ENCODE measurements at regions not wholly inside any gene's neighbourhood (a gene's known extent, or its start where the extent isn't known, plus 50 kb on each side); places are given as distances from the start of the nearest gene placed in this dataset.

DNA sequence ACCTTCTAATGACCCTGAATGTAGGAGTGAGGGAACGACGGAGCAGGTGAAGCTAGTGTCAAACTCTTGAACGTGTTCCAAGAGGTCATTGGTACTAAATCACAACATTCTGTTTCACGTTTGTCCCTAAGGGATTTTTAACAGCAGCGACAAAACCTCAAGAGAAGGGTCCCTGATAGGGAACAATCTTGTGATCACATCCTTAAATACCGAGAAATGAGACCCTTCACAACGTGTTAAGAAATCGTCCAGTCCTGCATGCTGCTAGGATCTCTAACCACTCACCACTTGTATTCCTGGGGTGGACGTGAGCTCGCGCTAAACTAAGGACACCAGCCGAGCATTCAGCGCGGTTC, 134.1 kb upstream of the KRAS start:
- no peak for TF ChIP-seq ELF4 (IDR thresholded peaks at IDR 0.05)
- no peak for TF ChIP-seq ARNT (IDR thresholded peaks at IDR 0.05)
- TF ChIP-seq ZNF384 (IDR thresholded peaks at IDR 0.05), result no peak
- no peak for TF ChIP-seq BHLHE40 (IDR thresholded peaks at IDR 0.05; ENCODE audit: borderline replicate concordance)
- no peak for TF ChIP-seq TARDBP (IDR thresholded peaks at IDR 0.05)
- no peak for TF ChIP-seq FOXM1 (IDR thresholded peaks at IDR 0.05; ENCODE audit: borderline replicate concordance)
- TF ChIP-seq LEF1 (IDR thresholded peaks at IDR 0.05; ENCODE audit: borderline replicate concordance), result no peak
- TF ChIP-seq NFRKB (IDR thresholded peaks at IDR 0.05), result no peak
- CTCF ChIA-PET, result interaction anchor here (0.6 to 1.5 kb wide), 2 partner anchors 120 to 144 kb away, joined by 3 to 4 read pairs; no protein-coding TSS in a partner anchor
- DNase-seq (ENCODE audit: extremely low spot score), result no peak
- POLR2A ChIA-PET, result interaction anchor here (0.6 to 1.5 kb wide), 6 partner anchors 15 to 229 kb away, joined by 3 to 9 read pairs (median 4); no protein-coding TSS in a partner anchor

DNA sequence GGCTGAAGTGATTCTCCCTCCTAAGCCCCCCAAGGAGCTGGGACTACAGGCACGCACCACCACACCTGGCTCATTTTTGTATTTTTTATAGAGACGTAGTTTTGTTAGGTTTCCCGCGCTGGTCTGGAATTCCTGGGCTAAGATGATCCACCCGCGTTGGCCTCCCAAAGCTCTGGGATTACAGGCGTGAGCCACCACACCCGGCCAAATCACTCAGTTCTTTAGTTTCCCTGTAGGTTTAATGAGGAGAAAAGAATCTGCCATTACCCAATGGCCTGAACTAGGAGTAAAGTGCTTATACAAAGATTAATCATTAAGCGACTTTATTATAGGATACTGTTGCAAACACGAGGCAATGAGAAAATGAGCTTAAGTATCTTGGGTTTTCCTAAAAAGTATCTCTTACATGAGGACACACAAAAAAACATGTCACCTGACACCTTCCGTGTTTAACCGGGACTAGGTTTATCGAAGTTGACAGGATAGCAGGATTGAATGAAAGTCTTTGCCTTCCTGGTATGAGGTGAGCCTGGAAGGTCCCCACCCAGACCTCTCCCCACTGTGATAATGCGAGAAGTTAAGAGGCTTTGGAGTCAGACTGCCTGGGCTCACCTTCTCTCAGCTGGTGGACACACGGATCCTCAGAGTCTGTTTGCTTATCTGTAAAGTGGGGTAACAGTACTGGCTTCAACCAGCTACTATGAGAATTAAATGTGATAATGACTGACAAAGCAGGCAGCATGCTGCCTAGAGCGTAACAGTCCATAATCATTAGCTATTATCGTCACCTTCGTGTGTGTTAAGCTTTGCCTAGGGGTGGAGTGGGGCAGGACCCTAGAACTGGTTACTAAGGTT, 133.5 kb upstream of the KRAS start:
- CTCF ChIA-PET, result interaction anchor here (0.6 to 1.5 kb wide), 3 partner anchors 120 to 143 kb away, joined by 3 to 5 read pairs (median 4); no protein-coding TSS in a partner anchor
- POLR2A ChIA-PET, result interaction anchor here (0.9 to 1.5 kb wide), 4 partner anchors 18 to 229 kb away, joined by 3 to 9 read pairs (median 4); no protein-coding TSS in a partner anchor
- no peak for DNase-seq (ENCODE audit: extremely low spot score)

DNA sequence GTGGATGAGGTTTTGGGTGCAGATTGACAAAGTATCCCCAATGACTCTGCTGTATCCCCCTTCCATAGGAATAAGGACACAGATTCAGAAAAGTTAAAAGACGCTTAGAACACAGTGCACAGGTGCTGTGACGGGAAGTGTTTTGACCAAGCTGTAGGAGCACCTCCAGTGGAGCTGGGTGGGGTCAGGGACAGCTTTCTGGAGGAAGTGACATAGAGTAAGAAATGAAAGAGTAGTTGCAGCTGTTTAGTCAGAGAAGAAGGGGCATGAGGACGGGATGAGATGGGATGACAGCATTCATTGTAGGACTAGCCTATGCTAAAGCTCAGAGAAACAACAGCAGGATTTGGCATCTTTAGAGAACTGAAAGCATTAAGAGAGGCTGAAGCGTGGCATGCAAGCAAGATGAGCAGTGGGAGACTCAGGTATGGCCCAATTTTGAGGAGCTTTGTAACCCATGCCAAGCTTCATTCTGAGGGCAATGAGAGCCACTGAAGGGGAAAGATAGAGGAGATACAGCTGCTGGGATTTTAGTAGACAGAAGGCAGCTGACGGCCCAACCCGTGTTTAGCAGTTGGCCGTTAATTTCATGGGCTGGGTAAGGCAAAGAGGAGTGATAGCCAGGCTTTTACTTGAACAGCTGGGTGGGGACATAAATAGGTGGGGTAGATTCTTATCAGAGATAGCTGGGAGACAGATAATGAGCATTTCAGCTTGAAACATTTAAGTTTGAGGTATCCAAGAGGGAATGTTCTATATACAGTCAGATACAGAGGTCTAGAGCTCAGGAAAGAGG, 131.8 kb upstream of the KRAS start:
- TF ChIP-seq SP1 (IDR thresholded peaks at IDR 0.05) (no peak), FOXK2 (IDR thresholded peaks at IDR 0.05) (no peak), FOXA1 (IDR thresholded peaks at IDR 0.05) (no peak), TARDBP (IDR thresholded peaks at IDR 0.05) (no peak), CTBP1 (IDR thresholded peaks at IDR 0.05; ENCODE audit: borderline replicate concordance) (no peak), L3MBTL2 (conservative IDR thresholded peaks at IDR 0.05) (no peak), SUZ12 (IDR thresholded peaks at IDR 0.05) (no peak), NFRKB (IDR thresholded peaks at IDR 0.05) (no peak), ELF4 (IDR thresholded peaks at IDR 0.05) (no peak), BHLHE40 (IDR thresholded peaks at IDR 0.05; ENCODE audit: borderline replicate concordance) (no peak), ARNT (IDR thresholded peaks at IDR 0.05) (no peak), FOXM1 (IDR thresholded peaks at IDR 0.05; ENCODE audit: borderline replicate concordance) (no peak), ZNF384 (IDR thresholded peaks at IDR 0.05) (no peak), LEF1 (IDR thresholded peaks at IDR 0.05; ENCODE audit: borderline replicate concordance) (no peak)
- TF ChIP-seq, protein P1, sequence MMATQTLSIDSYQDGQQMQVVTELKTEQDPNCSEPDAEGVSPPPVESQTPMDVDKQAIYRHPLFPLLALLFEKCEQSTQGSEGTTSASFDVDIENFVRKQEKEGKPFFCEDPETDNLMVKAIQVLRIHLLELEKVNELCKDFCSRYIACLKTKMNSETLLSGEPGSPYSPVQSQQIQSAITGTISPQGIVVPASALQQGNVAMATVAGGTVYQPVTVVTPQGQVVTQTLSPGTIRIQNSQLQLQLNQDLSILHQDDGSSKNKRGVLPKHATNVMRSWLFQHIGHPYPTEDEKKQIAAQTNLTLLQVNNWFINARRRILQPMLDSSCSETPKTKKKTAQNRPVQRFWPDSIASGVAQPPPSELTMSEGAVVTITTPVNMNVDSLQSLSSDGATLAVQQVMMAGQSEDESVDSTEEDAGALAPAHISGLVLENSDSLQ (IDR thresholded peaks at IDR 0.05), result no peak
- ChIA-PET POLR2A (interaction anchor here (1.0 to 1.3 kb wide), 3 partner anchors 16 to 132 kb away, joined by 3 to 5 read pairs (median 3); partner anchors contain the start of gene KRAS), CTCF (interaction anchor here (1.5 kb wide), 1 partner anchor 141 kb away, joined by 5 read pairs; no protein-coding TSS in a partner anchor)
- no peak for DNase-seq (ENCODE audit: extremely low spot score)

More for the DNA sequence above, 133.5 kb upstream of the KRAS start:
- TF ChIP-seq FOXM1 (IDR thresholded peaks at IDR 0.05; ENCODE audit: borderline replicate concordance) (no peak), L3MBTL2 (conservative IDR thresholded peaks at IDR 0.05) (0 out of 2 replicates have a peak, but pooled peaks have one; percentile 6), ELF4 (IDR thresholded peaks at IDR 0.05) (no peak), SUZ12 (IDR thresholded peaks at IDR 0.05) (no peak), BHLHE40 (IDR thresholded peaks at IDR 0.05; ENCODE audit: borderline replicate concordance) (no peak)

DNA sequence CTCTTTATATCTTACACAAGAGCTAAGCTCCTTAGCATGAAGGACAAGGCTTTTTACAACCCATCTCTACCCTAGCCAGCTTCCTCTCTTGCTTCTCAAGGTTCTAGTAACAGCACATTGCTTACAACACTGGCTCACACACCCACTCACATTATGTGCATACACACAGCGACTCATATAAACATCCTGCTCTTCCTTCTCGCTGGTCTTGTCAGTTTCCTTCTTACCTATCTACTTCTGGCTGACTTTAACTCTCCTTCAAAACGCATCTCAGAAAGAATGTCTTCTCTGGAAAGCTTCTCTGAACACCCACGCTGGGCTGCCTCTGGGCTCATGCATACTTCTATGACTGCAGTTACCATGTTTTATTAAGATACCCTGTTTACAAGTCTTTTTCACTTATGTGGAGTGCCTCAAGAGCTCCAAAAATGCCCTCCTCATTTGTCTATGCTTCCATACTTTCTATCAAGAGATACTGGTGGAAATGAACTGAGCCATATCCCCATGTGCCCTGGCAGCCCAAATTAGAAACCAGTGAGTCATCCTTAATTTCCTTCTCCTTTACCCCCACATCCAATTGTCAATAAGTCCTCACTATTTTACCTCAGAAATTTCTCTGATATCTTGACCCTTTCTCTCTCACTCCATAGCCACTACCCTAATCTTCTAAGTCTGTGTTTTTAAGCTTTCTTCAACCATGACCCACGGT, 126.9 kb upstream of the KRAS start:
- no peak for TF ChIP-seq CTBP1 (IDR thresholded peaks at IDR 0.05; ENCODE audit: borderline replicate concordance)
- no peak for TF ChIP-seq FOXA1 (IDR thresholded peaks at IDR 0.05)
- TF ChIP-seq, protein P1 (IDR thresholded peaks at IDR 0.05), result no peak
- TF ChIP-seq ARNT (IDR thresholded peaks at IDR 0.05), result no peak
- no peak for TF ChIP-seq ELF4 (IDR thresholded peaks at IDR 0.05)
- TF ChIP-seq NFRKB (IDR thresholded peaks at IDR 0.05), result no peak
- TF ChIP-seq BHLHE40 (IDR thresholded peaks at IDR 0.05; ENCODE audit: borderline replicate concordance), result no peak
- TF ChIP-seq FOXM1 (IDR thresholded peaks at IDR 0.05; ENCODE audit: borderline replicate concordance), result no peak
- no peak for TF ChIP-seq SUZ12 (IDR thresholded peaks at IDR 0.05)
- DNase-seq (ENCODE audit: extremely low spot score), result no peak
- CTCF ChIA-PET, result no interaction called here
- POLR2A ChIA-PET, result no interaction called here

DNA sequence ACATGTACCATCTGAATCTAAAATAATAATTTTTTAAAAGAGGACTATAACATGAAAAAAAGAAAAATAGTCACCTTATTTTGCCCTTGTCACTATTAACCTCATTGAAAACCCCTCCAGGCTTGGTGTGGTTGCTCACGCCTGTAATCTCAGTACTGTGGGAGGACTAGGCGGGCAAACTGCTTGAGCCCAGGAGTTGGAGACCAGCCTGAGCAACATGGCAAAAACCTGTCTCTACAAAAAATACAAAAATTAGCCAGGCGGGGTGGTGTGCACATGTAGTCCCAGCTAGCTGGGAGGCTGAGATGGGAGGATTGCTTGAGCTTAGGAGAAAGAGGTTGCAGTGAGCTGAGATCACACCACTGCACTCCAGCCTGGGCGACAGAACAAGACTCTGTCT, 126.3 kb upstream of the KRAS start:
- TF ChIP-seq HDGF (IDR thresholded peaks at IDR 0.05; ENCODE audit: borderline replicate concordance), result no peak
- TF ChIP-seq BHLHE40 (IDR thresholded peaks at IDR 0.05; ENCODE audit: borderline replicate concordance), result no peak
- TF ChIP-seq FOXK2 (IDR thresholded peaks at IDR 0.05), result no peak
- no peak for TF ChIP-seq CTBP1 (IDR thresholded peaks at IDR 0.05; ENCODE audit: borderline replicate concordance)
- TF ChIP-seq FOXM1 (IDR thresholded peaks at IDR 0.05; ENCODE audit: borderline replicate concordance), result no peak
- no peak for TF ChIP-seq ZNF384 (IDR thresholded peaks at IDR 0.05)
- no peak for TF ChIP-seq ELF4 (IDR thresholded peaks at IDR 0.05)
- no peak for TF ChIP-seq LEF1 (IDR thresholded peaks at IDR 0.05; ENCODE audit: borderline replicate concordance)
- TF ChIP-seq SP1 (IDR thresholded peaks at IDR 0.05), result no peak
- TF ChIP-seq SUZ12 (IDR thresholded peaks at IDR 0.05), result no peak
- TF ChIP-seq, protein P1 (IDR thresholded peaks at IDR 0.05), result no peak
- no peak for TF ChIP-seq TARDBP (IDR thresholded peaks at IDR 0.05)
- no peak for TF ChIP-seq FOXA1 (IDR thresholded peaks at IDR 0.05)
- no peak for TF ChIP-seq L3MBTL2 (conservative IDR thresholded peaks at IDR 0.05)
- ChIA-PET POLR2A (no interaction called here), CTCF (interaction anchor here (0.7 kb wide), 1 partner anchor 326 kb away, joined by 3 read pairs; no protein-coding TSS in a partner anchor)
- DNase-seq (ENCODE audit: extremely low spot score), result no peak
